NCI-H2107 (cell line): ENCODE measurements at regions not wholly inside any gene's neighbourhood (a gene's known extent, or its start where the extent isn't known, plus 50 kb on each side); places are given as distances from the start of the nearest gene placed in this dataset.
A peak's percentile ranks its signal among the peaks of the same experiment; 100 is the strongest.
"Not testable (repeated sequence)": the region's sequence is repeated elsewhere in the genome, so short reads cannot be mapped to it uniquely, and the experiment has no call there.

ENCODE experiments used
- DNase-seq: peaks from one replicate; lab custom pipeline; 2025; lab: John Stamatoyannopoulos, UW

- peak; percentile 60 for DNase-seq
Measured at GRCh38 chr2:161063157-161063945, 96.9 kb upstream of the TANK start.

GRCh38 chr2:161063946-161064306 is 96.3 kb upstream of the TANK start:
- no peak for DNase-seq

GRCh38 chr2:161067846-161068350 is 92.3 kb upstream of the TANK start:
- DNase-seq = no peak

- no peak for DNase-seq
Measured at GRCh38 chr2:161068670-161069069, 91.6 kb upstream of the TANK start.

GRCh38 chr2:161070693-161071479 is 89.3 kb upstream of the TANK start:
- no peak for DNase-seq

GRCh38 chr2:161072436-161072835 is 87.8 kb upstream of the TANK start:
- DNase-seq = not testable (repeated sequence)

- DNase-seq = no peak
Measured at GRCh38 chr2:161075701-161076100, 84.5 kb upstream of the TANK start.

- no peak for DNase-seq
Measured at GRCh38 chr2:161076936-161077335, 83.3 kb upstream of the TANK start.

- DNase-seq = no peak
Measured at GRCh38 chr2:161077367-161078210, 82.6 kb upstream of the TANK start.

GRCh38 chr2:161078211-161078539 is 82.1 kb upstream of the TANK start:
- DNase-seq = no peak

GRCh38 chr2:161085149-161085548 is 75.1 kb upstream of the TANK start:
- no peak for DNase-seq

- DNase-seq = no peak
Measured at GRCh38 chr2:161088658-161089350, 71.4 kb upstream of the TANK start.

GRCh38 chr2:161090411-161090810 is 69.8 kb upstream of the TANK start:
- DNase-seq = no peak

GRCh38 chr2:161095314-161095713 is 64.9 kb upstream of the TANK start:
- DNase-seq = no peak

GRCh38 chr2:161096336-161096735 is 63.9 kb upstream of the TANK start:
- no peak for DNase-seq

GRCh38 chr2:161097157-161097556 is 63.1 kb upstream of the TANK start:
- DNase-seq = no peak

GRCh38 chr2:161100211-161100895 is 59.9 kb upstream of the TANK start:
- no peak for DNase-seq

GRCh38 chr2:161101406-161101805 is 58.8 kb upstream of the TANK start:
- DNase-seq = no peak

- DNase-seq = no peak
Measured at GRCh38 chr2:161102770-161103450, 57.3 kb upstream of the TANK start.

- no peak for DNase-seq
Measured at GRCh38 chr2:161103451-161103831, 56.8 kb upstream of the TANK start.
